CD4-positive, alpha-beta T cell treated with Interleukin-17A for 4 hours (primary cell): ENCODE measurements at regions not wholly inside any gene's neighbourhood (a gene's known extent, or its start where the extent isn't known, plus 50 kb on each side); places are given as distances from the start of the nearest gene placed in this dataset.
"Not testable (repeated sequence)": the region's sequence is repeated elsewhere in the genome, so short reads cannot be mapped to it uniquely, and the experiment has no call there.

Experiments
- DNase-seq: peaks from one replicate; pipeline ENCODE4 v3.0.0-alpha.2; 2020; ENCODE audit warnings: mixed read lengths

DNA sequence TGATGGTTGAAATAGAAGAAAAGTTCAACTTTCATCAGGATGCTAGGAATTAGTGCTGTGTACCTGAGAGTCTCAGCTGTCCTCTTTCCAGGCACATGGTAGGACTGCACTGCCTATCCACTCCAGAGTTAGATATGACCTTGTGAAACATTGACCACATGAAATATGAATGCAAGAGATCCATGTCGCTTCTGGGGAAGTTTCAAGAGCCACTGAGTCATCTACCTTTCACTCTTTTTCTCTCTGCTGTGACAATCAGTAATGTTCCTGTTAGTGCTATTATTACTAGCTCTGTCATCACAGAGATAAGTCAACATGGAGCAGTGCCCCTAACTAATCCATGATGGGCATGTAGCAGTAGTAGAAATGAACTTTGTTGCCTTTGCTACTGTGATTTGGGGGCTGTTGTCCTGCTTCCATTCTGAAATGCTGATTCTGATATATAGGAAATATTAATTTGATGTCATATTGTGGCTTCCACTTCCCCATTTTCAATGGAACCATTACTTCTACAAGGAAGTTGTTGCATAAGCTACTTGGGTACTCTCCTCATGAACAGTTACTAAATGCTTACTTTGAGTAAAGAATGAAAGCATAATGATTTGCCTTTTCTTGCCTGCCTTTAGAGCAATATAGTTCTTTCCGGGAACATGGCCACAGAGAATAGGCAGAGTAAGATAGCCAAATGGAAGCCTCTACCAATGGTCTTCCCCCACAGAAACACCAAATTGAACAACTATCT is 192.8 kb upstream of the ZNF521 start:
- DNase-seq, result no peak

DNA sequence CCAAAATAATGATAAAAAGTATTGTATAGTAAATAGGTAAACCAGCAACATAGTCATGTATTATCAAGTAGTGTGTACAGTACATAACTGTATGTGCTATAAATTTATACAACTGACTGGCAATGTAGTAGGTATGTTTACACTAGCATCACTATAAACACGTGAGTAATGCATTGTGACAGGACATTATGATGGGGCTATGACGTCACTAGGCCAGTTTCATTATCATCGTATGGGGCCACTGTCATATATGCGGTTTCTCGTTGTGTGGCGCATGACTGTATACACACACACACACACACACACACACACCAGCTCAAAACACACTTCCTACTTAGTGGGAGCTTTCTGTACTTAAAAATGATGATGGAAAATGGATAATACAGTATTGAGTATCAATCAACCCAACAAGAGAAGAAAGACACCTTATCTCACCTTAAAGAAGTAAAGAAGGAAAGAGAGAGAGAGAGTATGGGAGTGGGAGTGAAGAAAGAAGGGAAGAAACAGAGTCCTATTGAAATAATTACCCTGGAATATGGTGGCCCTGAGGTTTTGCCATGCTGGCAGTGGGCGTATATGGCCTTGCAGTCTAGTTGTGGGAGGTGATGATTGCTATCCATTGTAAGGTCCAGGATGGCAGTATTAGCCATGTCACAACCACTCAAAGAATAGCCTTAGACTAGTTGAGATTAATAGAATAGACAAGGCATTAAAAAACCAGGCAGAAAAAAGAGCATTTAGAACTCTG is 186.4 kb upstream of the ZNF521 start:
- DNase-seq, result no peak

DNA sequence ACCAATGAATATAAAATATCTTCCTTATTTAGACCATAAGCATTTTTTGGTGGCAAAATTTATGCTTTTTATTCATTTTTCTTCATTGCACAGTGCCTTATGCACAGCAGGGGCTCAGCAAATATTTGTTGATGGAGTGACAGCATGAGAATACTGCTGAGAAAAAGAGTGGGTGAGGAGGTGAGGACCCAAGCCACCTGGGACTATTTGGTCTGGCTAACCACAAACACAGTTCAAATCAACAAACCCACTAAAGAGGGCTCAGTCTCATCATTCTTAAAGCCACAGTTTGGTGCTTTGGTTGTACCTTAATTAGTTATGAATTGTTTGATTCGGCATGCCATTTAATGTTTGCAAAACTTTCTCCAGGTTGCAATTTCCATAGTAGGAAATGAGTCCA is 183.5 kb upstream of the ZNF521 start:
- DNase-seq, result no peak

DNA sequence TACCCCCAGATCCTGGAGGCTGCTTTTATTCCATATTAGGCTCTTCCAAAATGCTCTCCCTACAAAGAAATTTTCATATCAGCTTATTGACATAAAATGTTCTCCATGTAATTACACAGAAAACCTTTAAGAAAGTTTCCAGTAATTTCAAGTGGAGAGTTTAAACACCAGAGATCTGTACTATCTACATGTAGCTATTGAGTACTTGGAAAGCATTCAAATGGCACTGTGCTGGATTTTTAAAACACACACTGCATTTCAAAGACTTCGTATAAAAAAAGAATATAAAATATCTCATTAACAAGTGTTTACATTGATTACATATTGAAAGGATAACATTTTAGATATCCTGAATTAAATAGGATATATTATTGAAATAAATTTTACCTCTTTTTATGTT is 182.4 kb upstream of the ZNF521 start:
- no peak for DNase-seq

DNA sequence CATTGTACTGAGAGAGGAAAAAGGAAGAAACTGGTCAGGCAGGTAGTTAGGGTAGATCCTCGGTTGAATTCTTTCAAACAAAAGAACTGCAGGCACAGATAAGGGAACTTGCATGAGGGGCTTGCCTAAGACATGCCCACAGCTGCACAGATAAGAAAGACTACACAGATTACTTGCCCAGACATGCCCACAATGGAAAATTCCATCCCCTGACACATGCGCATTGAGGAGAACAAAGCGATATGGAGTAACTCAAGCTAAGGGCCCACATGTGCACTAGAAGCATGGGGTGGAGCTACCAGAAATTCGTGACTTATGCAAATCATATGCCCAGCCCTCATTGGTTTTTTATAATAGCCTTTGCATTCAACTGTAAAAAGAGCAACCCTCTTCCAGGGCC is 181.3 kb upstream of the ZNF521 start:
- DNase-seq, result no peak

DNA sequence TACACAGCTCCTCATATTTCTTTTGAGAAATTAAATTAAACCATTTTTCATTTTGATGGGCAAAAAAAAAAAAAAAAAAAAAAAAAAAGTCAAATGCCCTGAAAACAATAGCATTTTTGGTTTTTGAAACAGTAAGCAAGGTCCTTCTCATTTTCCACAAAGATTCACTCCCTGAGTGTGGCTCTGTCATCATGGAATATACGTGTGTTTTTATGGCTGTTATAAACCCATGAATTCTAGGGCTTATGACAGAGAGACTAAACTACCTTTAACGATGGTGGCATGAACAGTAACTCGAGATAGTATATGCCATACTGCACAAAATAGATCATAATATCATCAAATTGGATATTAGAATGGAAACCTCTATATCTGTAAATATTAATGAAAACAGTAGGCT is 179.2 kb upstream of the ZNF521 start:
- DNase-seq, result no peak

DNA sequence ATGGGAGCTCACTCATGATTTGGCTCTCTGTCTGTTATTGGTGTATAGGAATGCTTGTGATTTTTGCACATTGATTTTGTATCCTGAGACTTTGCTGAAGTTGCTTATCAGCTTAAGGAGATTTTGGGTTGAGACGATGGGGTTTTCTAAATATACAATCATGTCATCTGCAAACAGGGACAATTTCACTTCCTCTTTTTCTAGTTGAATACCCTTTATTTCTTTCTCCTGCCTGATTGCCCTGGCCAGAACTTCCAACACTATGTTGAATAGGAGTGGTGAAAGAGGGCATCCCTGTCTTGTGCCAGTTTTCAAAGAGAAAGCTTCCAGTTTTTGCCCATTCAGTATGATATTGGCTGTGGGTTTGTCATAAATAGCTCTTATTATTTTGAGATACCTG is 173.8 kb upstream of the ZNF521 start:
- DNase-seq, result not testable (repeated sequence)

DNA sequence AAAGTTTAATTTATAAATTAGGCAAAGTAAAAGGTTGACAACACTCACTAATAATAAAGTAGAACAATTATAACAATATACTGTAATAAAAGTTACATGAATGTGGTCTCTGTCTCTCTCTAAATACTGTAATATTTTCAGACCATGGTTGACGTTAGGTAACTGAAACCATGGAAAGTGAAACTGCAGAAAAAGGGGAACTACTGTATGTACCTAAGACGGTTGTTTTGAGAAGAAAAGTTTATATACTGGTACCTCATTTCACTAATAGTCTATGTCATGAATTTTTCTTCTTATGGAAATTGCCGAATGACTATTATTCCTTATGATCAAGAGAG is 166.7 kb upstream of the ZNF521 start:
- DNase-seq, result no peak

DNA sequence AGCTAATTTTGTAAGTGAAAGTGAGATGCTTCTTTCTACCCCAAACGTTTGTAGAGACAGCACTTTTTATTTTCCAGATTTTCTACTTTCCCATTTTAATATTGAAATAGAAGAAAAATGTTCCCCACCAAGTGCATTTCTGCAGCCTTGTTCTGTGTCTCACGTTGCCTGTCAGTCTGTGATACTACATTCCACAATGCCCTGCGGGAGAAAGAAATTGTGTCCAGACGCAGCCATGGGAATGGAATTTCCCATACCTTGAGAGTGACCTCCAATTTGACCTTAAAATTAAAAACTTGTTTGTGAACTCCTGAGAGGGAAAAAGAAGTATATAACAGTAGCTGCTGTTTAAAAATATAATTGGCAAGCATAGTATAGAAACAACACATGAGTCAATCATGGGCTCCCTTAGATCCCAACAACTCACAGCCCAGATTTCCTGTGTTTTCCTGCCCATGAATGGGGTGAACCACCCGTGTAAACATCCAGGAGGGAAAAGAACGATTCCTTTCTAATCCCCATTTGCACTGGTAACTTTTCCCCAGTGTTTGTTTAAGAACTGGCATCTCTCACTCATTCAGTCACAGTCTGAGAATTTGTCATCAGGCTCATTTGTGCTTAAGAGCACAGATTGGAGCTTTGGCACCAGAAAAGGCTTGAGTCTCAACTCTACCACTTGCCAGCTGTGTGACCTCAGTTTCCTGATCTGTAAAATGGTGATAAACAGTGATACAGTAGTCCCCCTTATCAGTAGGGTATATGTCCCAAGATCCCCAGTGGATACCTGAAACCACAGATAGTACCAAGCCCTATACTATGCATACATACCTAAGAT is 166.1 kb upstream of the ZNF521 start:
- no peak for DNase-seq

DNA sequence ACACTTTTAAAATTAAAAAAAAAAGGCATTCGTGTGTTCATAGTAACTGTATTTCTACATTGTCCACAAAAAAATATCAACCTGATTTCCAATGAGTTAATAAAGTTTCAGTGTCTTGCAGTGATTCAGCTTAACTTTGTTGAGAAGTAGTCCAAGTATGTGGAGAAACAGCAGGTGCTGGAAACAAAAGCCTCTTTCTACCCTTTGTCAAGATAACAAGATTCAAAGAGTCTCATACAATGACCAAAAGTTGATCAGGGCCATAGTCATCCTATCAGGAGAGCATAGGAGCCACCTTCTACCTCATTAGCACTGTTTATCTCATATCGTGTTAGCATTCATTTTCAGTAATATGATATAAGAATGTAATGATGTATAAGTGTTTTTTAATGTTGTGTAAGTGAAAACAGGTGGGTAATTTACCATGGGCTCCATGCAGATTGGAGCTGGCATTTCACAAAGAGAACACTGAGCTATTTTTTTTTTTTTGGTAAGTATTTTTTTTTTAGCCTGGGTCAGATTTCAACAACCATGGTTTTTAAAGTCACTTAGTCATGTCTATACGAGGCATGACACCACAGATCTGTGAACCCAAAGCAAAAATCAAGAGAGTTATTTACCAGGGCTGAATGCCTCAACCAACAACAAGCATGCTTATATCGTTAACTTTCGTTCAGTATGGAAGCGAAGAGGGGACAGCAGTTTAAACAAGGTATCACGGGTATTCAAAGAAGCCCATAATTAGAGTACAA is 165.0 kb upstream of the ZNF521 start:
- DNase-seq, result no peak

DNA sequence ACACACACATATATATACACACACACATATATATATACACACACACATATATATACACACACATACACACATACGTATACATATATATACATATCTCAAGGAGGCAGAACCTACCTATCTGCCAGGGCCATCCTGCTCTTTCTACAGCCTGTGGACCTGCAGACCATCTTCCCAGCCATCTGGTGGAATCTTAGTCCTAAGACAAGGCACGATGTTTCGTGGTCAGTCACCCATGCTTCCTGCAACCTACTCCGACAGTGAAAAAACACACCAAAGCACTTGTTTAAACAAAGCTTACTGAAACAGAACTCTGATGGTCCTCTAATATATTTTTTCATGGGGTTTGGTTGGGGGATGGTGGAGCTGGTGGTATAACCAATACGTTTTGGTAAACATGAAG is 164.2 kb upstream of the ZNF521 start:
- no peak for DNase-seq

DNA sequence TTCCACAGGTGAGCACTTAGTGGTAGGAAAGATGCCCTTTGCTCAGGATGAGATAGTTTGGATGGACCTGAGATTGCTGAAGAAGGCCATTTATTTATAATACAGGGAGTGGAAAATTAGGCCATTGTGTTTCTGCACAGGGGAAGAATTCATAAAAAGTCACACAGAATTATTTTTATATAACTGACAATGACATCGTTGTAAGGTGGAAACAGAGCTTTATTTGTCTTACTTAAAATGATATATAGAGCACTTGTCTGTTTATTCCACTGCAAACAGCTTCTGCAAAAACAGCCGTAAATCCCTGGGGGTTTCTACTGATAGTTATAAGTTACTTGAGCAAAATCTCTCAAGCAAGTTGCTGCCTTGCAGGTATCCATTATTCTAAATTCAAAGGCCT is 158.1 kb upstream of the ZNF521 start:
- DNase-seq, result no peak

DNA sequence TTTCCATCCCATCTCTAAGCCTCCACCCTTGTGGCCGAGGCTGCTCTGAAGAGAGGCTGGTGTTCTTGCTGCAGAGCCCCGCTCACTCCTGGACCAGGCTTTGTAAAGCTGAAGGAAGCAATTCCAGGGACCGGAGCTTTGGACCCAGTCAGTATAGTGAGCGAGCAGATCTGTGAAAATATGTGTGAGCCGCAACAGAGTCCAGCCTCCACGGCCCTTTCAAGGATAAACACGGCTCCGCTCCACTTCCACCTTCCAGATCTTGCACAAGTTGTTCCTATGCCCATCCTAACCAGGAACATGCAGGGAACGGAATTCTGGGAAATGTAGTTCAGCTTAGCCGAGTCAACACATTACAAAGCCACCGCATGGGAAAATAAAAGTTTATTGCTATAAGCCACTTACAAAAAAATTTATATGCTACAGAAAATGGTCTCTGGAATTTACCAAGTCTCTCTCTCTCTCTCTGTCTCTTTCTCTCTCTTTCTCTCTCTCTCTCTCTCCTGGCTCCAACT is 151.7 kb upstream of the ZNF521 start:
- no peak for DNase-seq

DNA sequence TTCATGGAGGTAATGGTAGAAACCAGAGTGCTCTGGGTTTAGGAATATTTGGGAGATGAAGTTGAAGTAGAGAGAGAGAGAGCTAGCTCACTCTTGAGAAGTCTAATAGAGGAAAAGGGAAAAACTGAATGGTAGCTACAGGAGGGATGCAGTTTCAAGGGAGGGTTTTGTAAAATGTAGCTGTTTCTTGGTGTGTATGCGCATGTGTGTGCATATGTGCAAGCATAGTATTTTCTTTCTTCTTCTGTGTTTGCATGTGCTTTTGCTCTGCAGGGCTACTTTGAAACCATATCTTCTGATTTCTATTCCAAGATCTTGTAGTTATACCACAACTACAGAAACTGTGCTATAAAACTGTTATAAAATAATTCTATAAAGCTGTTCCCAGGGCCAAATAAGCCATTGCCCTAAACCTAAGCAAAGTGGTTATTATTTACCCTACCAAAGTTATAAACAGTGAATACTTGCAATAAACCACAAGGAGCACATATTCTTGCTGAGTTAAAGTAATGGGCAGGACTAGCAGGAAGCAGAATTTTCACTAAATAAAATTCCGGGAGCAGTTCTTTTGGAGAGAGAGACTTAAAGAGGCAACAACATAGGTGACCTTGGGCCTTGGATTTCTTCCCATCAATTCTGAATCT is 145.3 kb upstream of the ZNF521 start:
- no peak for DNase-seq

DNA sequence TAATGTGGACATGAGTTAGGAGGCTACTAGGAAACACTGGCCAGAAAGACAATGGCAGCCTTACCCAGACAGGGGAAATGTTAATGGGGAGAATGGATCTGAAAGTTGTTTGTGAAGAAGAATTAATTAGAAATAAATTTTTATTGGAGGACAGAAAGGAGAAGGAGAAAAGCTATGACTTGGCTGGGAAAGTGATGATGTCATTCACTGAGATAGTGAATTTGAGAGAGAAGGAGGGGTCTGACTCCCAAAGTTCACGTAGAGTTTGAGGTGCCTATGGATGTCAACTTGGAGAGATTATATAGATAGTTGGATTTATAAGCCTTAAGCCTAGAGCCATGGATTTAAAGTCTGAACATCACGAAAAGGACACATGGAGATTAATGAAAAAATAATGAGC is 144.6 kb upstream of the ZNF521 start:
- no peak for DNase-seq

DNA sequence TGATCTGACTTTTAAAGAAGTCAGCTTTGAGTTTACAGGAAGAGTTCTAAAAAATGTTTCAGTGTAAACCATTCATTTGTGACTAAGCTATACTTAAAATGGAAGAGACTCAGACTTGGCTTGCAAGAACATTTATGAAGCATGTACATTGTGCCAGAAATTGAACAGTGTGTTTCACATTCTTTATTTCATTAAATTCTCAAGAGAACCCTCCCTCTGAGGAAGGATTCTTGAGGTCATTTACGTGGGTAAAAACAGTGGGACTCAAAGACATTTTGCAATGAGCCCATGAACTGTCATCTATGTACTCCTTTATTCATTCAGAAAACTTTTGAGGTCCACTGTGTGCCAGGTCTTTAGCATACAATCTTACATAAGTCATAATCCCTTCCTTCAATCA is 143.6 kb upstream of the ZNF521 start:
- no peak for DNase-seq

DNA sequence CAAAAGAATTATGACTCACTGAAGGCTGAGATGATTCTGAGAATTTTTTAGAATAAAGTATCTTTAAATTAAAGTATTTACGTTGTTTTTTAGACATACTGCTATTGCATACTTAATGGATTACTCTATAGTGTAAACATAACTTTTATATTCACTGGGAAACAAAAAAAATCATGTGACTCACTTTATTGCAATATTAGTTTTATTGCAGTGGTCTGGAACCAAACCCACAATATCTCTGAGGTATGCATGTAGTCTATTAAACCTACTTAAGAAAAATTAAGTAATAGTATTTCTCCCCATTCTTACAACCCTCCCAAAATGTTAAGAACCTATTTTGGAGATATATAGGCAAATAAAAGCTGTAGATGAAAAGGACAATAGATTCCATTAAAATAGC is 142.9 kb upstream of the ZNF521 start:
- DNase-seq, result no peak

DNA sequence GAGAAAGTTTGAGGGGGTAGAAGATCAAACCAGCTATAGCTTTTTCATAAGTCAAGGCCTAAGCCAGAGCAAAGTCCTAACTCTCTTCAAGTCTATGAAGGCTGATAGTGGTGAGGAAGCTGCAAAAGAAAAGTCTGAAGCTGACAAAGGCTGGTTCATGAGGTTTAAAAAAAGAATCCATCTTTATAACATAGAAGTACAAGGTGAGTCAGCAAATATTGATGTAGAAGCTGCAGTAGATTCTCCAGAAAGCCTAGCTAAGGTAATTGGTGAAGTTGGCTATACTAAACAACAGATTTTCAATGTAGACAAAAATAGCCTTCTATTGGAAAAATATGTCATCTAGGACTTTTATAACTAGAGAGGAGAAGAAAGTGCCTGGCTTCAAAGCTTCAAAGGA is 141.4 kb upstream of the ZNF521 start:
- no peak for DNase-seq

DNA sequence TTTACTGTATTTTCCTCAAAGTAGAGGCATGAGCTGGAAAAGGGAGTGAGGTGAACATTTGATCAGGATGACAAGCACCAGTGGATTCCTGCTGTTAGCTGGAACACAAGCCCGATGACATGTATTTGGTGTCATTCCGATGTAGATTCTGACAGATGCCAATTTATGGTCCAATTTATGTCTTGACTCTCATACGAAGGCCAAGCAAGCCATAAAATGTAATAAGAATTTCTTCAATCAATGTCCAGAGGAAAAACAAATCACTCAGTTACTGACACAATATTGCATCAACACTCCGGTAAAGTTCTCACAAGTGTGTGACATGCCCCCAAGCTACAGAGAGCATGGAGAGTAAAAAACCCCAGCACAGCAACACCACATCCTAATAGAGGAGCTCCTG is 138.3 kb upstream of the ZNF521 start:
- no peak for DNase-seq

DNA sequence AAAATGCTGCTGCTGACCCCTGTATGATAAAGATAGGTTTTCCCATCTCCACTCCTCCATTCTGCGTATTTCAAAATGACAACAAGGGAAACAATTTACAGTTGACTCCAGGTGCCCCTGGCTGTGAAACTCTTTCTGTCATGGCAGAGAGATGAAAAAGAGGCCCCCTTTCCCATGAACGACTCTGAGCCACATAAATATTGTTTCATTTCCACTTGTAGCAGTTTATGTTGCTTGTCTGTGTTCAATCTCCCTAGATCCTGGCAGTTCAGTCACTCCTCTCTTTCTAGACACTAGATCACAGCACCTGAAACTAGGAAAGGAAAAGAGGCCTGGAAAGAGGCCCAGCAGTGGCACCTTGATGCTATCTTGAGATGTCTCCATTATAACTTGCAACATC is 121.0 kb upstream of the ZNF521 start:
- DNase-seq, result no peak

DNA sequence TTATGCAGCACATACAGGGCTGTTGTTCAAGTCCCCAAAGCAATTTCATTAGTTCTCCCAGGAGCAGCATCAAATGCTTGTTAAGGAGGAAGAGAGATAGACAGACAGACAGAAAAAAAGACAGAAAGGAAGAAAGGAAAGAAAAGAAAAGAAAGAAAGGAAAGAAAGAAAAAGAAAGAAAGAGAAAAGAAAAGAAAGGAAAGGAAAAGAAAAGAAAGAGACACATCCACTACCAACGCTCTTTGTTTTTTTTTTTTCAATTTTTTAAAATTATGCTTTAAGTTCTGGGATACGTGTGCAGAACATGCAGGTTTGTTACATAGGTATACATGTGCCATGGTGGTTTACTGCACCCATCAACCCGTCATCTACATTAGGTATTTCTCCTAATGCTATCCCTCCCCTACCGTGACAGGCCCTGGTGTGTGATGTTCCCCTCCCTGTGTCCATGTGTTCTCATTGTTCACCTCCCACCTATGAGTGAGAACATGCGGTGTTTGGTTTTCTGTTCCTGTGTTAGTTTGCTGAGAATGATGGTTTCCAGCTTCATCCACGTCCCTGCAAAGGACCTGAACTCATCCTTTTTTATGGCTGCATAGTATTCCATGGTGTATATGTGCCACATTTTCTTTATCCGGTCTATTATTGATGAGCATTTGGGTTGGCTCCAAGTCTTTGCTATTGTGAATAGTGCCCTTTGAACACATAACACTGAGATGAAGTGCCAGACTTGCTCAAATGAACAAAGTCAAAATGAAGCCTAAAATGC is 119.0 kb upstream of the ZNF521 start:
- not testable (repeated sequence) for DNase-seq

DNA sequence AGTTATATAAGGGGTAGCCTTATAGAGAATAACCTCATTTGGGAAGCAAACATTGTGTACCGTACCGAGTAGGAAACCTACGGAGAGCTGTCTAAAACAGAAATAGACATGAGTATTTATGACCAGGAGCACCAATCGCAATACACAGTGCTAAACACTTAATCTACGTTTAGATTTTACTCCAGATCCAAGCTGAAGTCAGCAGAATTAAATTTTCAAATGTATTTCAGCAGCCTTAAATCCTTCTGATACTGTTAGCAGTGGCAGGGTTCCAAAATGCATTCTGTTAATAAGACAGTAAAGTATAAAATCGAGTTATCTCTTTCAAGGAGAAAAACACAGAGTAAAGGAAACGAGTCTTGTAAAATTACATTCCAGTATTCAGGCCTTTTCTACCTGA is 118.1 kb upstream of the ZNF521 start:
- DNase-seq, result no peak
